ENCODE measurements at regions not wholly inside any gene's neighbourhood (a gene's known extent, or its start where the extent isn't known, plus 50 kb on each side); places are given as distances from the start of the nearest gene placed in this dataset.

DNA sequence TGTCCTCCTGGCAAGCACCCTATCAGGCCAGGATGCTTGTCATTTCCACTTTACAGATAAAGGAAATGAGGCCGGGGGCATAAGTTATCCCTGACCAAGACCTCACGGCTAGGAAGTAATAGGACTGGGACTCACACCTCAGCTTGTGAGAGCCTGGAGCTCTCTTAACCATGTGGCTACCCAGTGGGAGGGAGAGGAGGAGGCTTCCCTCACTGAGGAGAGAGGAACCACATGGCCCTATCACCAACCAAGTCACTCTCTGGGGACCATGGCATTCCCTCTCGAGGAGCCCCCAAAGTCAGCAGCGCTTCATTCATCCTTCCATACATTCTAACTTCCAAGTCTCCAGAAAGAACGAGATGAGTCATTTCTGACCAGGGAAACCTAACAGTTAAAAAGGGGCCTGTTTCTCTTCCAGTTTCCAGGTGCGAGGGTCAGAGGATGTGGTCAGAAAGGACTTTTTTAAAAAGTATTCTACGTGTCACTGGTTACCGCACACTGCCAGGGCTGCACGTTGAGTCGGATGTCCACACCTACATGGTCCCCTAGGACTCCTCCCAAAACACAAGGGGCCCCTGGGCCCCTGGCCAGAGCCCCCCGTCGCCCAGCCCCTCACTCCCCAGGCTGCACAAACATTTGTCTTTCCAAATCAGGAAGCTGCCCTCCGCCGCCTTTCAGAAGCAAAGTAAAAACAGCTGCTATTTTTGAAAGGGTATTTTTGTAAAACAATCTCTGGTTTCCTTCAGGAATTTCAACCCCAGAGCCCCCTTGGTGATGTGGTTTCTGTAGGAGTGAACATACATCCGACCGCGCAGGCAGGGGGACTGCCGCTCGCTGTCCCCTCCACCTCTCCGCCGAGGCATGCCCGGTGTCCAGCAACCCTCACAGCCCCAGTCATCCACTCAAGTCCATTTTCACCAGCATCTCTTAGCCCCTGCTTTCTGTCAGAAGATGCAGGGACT, 128.2 kb upstream of the CHST15 start:
- Mint-ChIP-seq H3K4me3 (no peak overlapping the region), H3K27ac (peak overlapping the region; percentile 61), H3K36me3 (ENCODE audit: low read depth) (peaks cover 5% of the 10 kb centered on the region), H3K27me3 (ENCODE audit: low read depth, poor library complexity) (peaks cover 6% of the 10 kb centered on the region), H3K9me3 (peaks cover 15% of the 10 kb centered on the region), H3K4me1 (peaks cover 58% of the 10 kb centered on the region)
- TF ChIP-seq, protein P1, sequence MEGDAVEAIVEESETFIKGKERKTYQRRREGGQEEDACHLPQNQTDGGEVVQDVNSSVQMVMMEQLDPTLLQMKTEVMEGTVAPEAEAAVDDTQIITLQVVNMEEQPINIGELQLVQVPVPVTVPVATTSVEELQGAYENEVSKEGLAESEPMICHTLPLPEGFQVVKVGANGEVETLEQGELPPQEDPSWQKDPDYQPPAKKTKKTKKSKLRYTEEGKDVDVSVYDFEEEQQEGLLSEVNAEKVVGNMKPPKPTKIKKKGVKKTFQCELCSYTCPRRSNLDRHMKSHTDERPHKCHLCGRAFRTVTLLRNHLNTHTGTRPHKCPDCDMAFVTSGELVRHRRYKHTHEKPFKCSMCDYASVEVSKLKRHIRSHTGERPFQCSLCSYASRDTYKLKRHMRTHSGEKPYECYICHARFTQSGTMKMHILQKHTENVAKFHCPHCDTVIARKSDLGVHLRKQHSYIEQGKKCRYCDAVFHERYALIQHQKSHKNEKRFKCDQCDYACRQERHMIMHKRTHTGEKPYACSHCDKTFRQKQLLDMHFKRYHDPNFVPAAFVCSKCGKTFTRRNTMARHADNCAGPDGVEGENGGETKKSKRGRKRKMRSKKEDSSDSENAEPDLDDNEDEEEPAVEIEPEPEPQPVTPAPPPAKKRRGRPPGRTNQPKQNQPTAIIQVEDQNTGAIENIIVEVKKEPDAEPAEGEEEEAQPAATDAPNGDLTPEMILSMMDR (IDR thresholded peaks at IDR 0.05), result no peak
- DNase-seq, result no peak

DNA sequence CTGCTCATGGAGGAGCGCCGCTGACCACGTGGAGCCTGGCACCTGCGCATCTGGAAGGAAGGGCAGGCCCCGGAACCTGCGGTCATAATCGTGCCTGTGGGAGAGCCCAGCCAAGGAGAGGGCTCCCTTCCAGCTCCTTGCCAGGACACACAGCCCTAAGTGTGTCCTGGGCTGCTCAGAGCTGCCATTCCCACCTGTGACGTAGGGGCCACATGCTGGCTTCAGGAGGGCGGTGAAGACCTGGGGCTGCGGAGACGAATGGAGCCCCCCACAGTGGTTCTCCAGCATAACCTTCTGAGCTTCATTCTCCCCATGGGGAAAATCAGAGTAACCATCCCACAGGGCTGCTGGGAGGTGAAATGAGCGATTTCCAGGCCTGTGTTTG, 127.6 kb upstream of the CHST15 start:
- no peak for DNase-seq
- TF ChIP-seq, protein P1 (IDR thresholded peaks at IDR 0.05), result no peak
- H3K4me3 Mint-ChIP-seq, result no peak overlapping the region
- H3K27ac Mint-ChIP-seq, result no peak overlapping the region
- peaks cover 3% of the 10 kb centered on the region for H3K36me3 Mint-ChIP-seq (ENCODE audit: low read depth)
- H3K9me3 Mint-ChIP-seq, result peaks cover 8% of the 10 kb centered on the region
- H3K27me3 Mint-ChIP-seq (ENCODE audit: low read depth, poor library complexity), result peaks cover 11% of the 10 kb centered on the region
- peaks cover 58% of the 10 kb centered on the region for H3K4me1 Mint-ChIP-seq

DNA sequence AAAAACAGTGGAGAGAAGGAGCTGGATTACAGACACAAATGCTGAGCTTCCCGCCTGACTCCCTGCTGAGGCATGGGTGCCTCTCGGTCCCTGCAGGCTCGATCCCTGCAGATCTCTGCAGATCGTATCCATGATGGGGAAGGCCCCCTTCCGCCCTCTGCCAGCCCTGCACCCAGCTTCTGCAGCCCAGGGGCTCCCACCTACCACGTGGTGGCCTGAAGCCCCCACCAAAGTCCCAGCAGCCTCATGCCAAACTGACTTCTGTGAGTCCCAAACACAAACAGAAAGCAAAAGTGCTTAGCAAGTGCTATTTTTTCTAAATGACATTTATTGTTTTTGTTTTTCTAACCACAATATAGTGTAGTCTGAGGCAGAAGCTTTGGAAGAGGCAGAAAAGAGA, 127.1 kb upstream of the CHST15 start:
- H3K27me3 Mint-ChIP-seq (ENCODE audit: low read depth, poor library complexity), result peaks cover 11% of the 10 kb centered on the region
- no peak for DNase-seq
- TF ChIP-seq, protein P1 (IDR thresholded peaks at IDR 0.05), result no peak
- no peak overlapping the region for H3K27ac Mint-ChIP-seq
- H3K4me1 Mint-ChIP-seq, result peaks cover 56% of the 10 kb centered on the region
- no peak overlapping the region for H3K4me3 Mint-ChIP-seq
- H3K36me3 Mint-ChIP-seq (ENCODE audit: low read depth), result no peaks in the 10 kb centered on the region
- peaks cover 4% of the 10 kb centered on the region for H3K9me3 Mint-ChIP-seq

GRCh38 chr10:124219655-124220054, 126.3 kb upstream of the CHST15 start:
- Mint-ChIP-seq H3K4me3 (no peak overlapping the region), H3K27ac (no peak overlapping the region), H3K4me1 (peaks cover 47% of the 10 kb centered on the region), H3K9me3 (no peaks in the 10 kb centered on the region), H3K27me3 (ENCODE audit: low read depth, poor library complexity) (peaks cover 11% of the 10 kb centered on the region), H3K36me3 (ENCODE audit: low read depth) (no peaks in the 10 kb centered on the region)
- DNase-seq, result no peak
- TF ChIP-seq, protein P1 (IDR thresholded peaks at IDR 0.05), result no peak

GRCh38 chr10:124219062-124219461, 125.7 kb upstream of the CHST15 start:
- H3K27ac Mint-ChIP-seq, result no peak overlapping the region
- no peak for DNase-seq
- TF ChIP-seq, protein P1 (IDR thresholded peaks at IDR 0.05), result no peak

More at GRCh38 chr10:124219062-124219461, 125.7 kb upstream of the CHST15 start:
- Mint-ChIP-seq H3K27me3 (ENCODE audit: low read depth, poor library complexity) (peaks cover 11% of the 10 kb centered on the region), H3K4me3 (no peak overlapping the region), H3K9me3 (no peaks in the 10 kb centered on the region), H3K36me3 (ENCODE audit: low read depth) (no peaks in the 10 kb centered on the region), H3K4me1 (peaks cover 47% of the 10 kb centered on the region)
